ENCODE measurements at regions not wholly inside any gene's neighbourhood (a gene's known extent, or its start where the extent isn't known, plus 50 kb on each side); places are given as distances from the start of the nearest gene placed in this dataset.

DNA sequence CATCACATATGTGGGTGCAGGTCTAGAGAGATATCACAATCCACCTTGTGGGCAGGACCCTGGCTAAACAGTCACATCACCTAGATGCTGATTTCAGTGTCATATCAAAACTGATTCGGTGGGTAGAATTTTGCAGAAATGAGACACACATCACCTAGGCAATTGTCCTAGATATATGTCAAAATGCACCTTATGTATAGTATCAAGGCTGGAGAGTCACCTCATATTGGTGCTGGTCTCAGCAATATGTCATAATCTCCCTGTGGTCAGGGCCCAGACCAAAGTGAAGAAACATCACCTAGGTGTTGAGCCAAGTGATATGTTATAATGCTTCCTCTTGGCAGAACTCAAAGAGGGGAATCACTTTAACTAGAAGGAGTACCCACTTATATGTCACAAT is 905.0 kb upstream of the AMELY start:
- TF ChIP-seq POLR2A (IDR thresholded peaks at IDR 0.05; ENCODE audit: low read length) (no peak), GATA1 (IDR thresholded peaks at IDR 0.05; ENCODE audit: low read depth, low read length) (no peak)

Data from erythroblast (primary cell).